ENCODE measurements at regions not wholly inside any gene's neighbourhood (a gene's known extent, or its start where the extent isn't known, plus 50 kb on each side); places are given as distances from the start of the nearest gene placed in this dataset.

DNA sequence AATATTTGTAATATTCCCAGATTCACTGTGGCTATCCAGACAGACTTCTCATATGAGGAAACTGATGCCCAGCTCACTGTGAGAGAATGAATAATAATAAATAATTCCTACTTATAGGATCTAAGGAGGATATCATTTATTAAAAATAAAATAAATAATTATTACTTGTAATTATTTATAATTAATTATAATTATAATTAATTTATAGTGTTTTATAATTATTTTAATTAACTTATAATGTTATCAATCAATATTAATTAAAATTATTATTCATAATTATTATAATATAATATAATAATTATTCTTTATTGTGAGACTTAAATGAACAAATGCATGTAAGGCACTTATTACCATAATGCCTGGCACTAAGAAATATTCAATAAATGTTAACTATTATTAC, 192.8 kb downstream of the GALC start:
- Histone ChIP-seq H3K4me3 (ENCODE audit: low read length) (no peak overlapping the region), H3K9me3 (ENCODE audit: control insufficient read depth, insufficient read depth, low read length) (no peaks in the 10 kb centered on the region), H3K79me2 (ENCODE audit: control insufficient read depth, low read length) (no peaks in the 10 kb centered on the region), H3K4me2 (ENCODE audit: low read length) (no peak overlapping the region), H3K27me3 (ENCODE audit: control insufficient read depth, low read length) (no peaks in the 10 kb centered on the region), H4K20me1 (ENCODE audit: control insufficient read depth, insufficient read depth, low read depth, low read length) (no peaks in the 10 kb centered on the region), H3K27ac (ENCODE audit: low read depth, low read length) (no peak overlapping the region), H3F3A (ENCODE audit: control insufficient read depth, insufficient read depth) (no peaks in the 10 kb centered on the region), H3K36me3 (ENCODE audit: control insufficient read depth, low read length) (no peaks in the 10 kb centered on the region), H3K4me1 (ENCODE audit: control insufficient read depth, low read length) (no peaks in the 10 kb centered on the region), H3K9me2 (replicated peaks; ENCODE audit: control insufficient read depth, low read length) (no peaks in the 10 kb centered on the region)
- TF ChIP-seq, protein P1, sequence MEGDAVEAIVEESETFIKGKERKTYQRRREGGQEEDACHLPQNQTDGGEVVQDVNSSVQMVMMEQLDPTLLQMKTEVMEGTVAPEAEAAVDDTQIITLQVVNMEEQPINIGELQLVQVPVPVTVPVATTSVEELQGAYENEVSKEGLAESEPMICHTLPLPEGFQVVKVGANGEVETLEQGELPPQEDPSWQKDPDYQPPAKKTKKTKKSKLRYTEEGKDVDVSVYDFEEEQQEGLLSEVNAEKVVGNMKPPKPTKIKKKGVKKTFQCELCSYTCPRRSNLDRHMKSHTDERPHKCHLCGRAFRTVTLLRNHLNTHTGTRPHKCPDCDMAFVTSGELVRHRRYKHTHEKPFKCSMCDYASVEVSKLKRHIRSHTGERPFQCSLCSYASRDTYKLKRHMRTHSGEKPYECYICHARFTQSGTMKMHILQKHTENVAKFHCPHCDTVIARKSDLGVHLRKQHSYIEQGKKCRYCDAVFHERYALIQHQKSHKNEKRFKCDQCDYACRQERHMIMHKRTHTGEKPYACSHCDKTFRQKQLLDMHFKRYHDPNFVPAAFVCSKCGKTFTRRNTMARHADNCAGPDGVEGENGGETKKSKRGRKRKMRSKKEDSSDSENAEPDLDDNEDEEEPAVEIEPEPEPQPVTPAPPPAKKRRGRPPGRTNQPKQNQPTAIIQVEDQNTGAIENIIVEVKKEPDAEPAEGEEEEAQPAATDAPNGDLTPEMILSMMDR (IDR thresholded peaks at IDR 0.05; ENCODE audit: low read depth, low read length, poor library complexity, severe bottlenecking): no peak
- TF ChIP-seq EZH2phosphoT487 (IDR thresholded peaks at IDR 0.05; ENCODE audit: borderline replicate concordance, low read length): no peak

DNA sequence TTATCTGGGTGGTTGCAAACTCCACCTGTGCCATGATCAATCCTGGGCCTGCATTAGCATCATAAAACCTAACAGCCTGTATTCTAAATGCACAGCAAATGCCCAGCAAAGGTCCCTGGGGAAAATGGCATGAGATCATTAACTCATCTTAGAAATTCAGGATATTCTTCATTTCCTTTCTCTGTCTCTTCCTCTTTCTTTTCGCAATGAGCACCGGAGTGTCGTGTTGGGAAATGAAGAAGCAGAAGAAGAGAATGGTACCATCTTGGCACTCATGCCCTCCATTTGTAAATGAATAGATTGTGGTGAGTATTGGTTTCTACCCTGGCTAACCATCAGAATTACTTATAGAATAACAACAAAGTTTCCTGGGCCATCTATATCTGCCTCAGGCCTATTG, 193.6 kb downstream of the GALC start:
- H4K20me1 ChIP-seq (ENCODE audit: control insufficient read depth, insufficient read depth, low read depth, low read length): no peaks in the 10 kb centered on the region
- H3K27ac ChIP-seq (ENCODE audit: low read depth, low read length): no peak overlapping the region
- H3K9me2 ChIP-seq (replicated peaks; ENCODE audit: control insufficient read depth, low read length): no peaks in the 10 kb centered on the region
- H3K36me3 ChIP-seq (ENCODE audit: control insufficient read depth, low read length): no peaks in the 10 kb centered on the region
- H3K27me3 ChIP-seq (ENCODE audit: control insufficient read depth, low read length): no peaks in the 10 kb centered on the region
- no peaks in the 10 kb centered on the region for H3K4me1 ChIP-seq (ENCODE audit: control insufficient read depth, low read length)
- no peaks in the 10 kb centered on the region for H3F3A ChIP-seq (ENCODE audit: control insufficient read depth, insufficient read depth)
- no peaks in the 10 kb centered on the region for H3K9me3 ChIP-seq (ENCODE audit: control insufficient read depth, insufficient read depth, low read length)
- no peaks in the 10 kb centered on the region for H3K79me2 ChIP-seq (ENCODE audit: control insufficient read depth, low read length)
- H3K4me2 ChIP-seq (ENCODE audit: low read length): no peak overlapping the region
- TF ChIP-seq, protein P1 (IDR thresholded peaks at IDR 0.05; ENCODE audit: low read depth, low read length, poor library complexity, severe bottlenecking): no peak
- TF ChIP-seq EZH2phosphoT487 (IDR thresholded peaks at IDR 0.05; ENCODE audit: borderline replicate concordance, low read length): no peak
- H3K4me3 ChIP-seq (ENCODE audit: low read length): no peak overlapping the region

DNA sequence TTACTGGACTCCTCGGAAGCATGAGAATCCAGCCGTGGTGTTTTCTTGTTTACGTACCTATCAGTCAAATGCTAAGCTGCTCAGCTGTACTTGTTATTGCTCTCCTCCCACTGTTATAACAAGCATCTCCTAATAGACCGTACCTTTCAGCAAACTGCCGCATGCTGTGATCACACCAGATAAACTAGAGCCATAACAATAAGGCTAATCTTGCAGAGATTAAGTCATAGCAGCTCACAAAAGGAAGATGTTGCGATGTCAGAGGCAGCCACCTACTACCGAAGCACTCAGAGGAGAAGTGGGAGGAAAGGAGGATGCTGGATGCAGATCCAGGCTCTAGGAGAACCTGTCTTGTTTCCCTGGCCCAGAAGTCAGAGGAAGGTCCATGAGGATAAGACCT, 196.0 kb downstream of the GALC start:
- Histone ChIP-seq H4K20me1 (ENCODE audit: control insufficient read depth, insufficient read depth, low read depth, low read length) (no peaks in the 10 kb centered on the region), H3K4me1 (ENCODE audit: control insufficient read depth, low read length) (no peaks in the 10 kb centered on the region), H3F3A (ENCODE audit: control insufficient read depth, insufficient read depth) (no peaks in the 10 kb centered on the region), H3K4me2 (ENCODE audit: low read length) (no peak overlapping the region), H3K27ac (ENCODE audit: low read depth, low read length) (no peak overlapping the region), H3K27me3 (ENCODE audit: control insufficient read depth, low read length) (no peaks in the 10 kb centered on the region), H3K4me3 (ENCODE audit: low read length) (no peak overlapping the region), H3K36me3 (ENCODE audit: control insufficient read depth, low read length) (no peaks in the 10 kb centered on the region), H3K79me2 (ENCODE audit: control insufficient read depth, low read length) (no peaks in the 10 kb centered on the region), H3K9me3 (ENCODE audit: control insufficient read depth, insufficient read depth, low read length) (no peaks in the 10 kb centered on the region), H3K9me2 (replicated peaks; ENCODE audit: control insufficient read depth, low read length) (no peaks in the 10 kb centered on the region)
- TF ChIP-seq, protein P1 (IDR thresholded peaks at IDR 0.05; ENCODE audit: low read depth, low read length, poor library complexity, severe bottlenecking): no peak
- no peak for TF ChIP-seq EZH2phosphoT487 (IDR thresholded peaks at IDR 0.05; ENCODE audit: borderline replicate concordance, low read length)

DNA sequence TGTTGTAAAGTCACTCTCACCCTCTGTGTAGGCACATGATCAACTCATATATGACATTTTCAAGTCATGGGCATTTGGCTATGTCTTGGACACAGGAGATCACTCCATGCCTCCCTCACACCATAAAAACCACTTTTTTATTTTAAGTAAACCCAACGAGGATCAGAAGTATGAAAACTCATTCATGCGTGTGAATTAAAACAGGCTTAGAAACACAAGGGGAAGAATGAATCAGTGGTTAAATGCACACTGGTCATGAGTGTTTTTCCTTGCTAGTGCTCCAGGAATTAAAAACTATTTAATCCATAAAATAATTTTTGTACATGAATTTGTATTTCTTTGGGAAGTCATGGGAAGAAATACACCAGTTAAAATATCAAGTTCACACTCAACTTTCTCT, 198.4 kb downstream of the GALC start:
- Histone ChIP-seq H3F3A (ENCODE audit: control insufficient read depth, insufficient read depth) (no peaks in the 10 kb centered on the region), H3K79me2 (ENCODE audit: control insufficient read depth, low read length) (no peaks in the 10 kb centered on the region), H3K4me3 (ENCODE audit: low read length) (no peak overlapping the region), H3K9me3 (ENCODE audit: control insufficient read depth, insufficient read depth, low read length) (no peaks in the 10 kb centered on the region), H3K4me2 (ENCODE audit: low read length) (no peak overlapping the region), H3K4me1 (ENCODE audit: control insufficient read depth, low read length) (no peaks in the 10 kb centered on the region), H4K20me1 (ENCODE audit: control insufficient read depth, insufficient read depth, low read depth, low read length) (no peaks in the 10 kb centered on the region), H3K27me3 (ENCODE audit: control insufficient read depth, low read length) (no peaks in the 10 kb centered on the region), H3K36me3 (ENCODE audit: control insufficient read depth, low read length) (no peaks in the 10 kb centered on the region), H3K9me2 (replicated peaks; ENCODE audit: control insufficient read depth, low read length) (no peaks in the 10 kb centered on the region), H3K27ac (ENCODE audit: low read depth, low read length) (no peak overlapping the region)
- TF ChIP-seq, protein P1 (IDR thresholded peaks at IDR 0.05; ENCODE audit: low read depth, low read length, poor library complexity, severe bottlenecking): no peak
- TF ChIP-seq EZH2phosphoT487 (IDR thresholded peaks at IDR 0.05; ENCODE audit: borderline replicate concordance, low read length): no peak
